Neural progenitor cell (in vitro differentiated cells): ENCODE measurements at regions not wholly inside any gene's neighbourhood (a gene's known extent, or its start where the extent isn't known, plus 50 kb on each side); places are given as distances from the start of the nearest gene placed in this dataset.

Experiments
- DNase-seq: peaks from one replicate; pipeline ENCODE4 v3.0.0-alpha.2; 2016; ENCODE audit warnings: low spot score
- H2AFZ ChIP-seq: fragments of 200-600 bp; sonication (generic); replicated peaks from 2 replicates; pipeline ENCODE4 v1.6.1; 2016; ENCODE audit warnings: antibody characterized with exemption
- H3F3A ChIP-seq: fragments of 200-600 bp; sonication (generic); 2 replicates; pipeline ENCODE4 v1.6.1; 2016; ENCODE audit warnings: antibody characterized with exemption, low read depth
- H3K27ac ChIP-seq: fragments of 200-600 bp; sonication (generic); 2 replicates; pipeline ENCODE4 v1.5.1; 2016; ENCODE audit warnings: mild to moderate bottlenecking
- H3K27me3 ChIP-seq: fragments of 200-600 bp; sonication (generic); 2 replicates; pipeline ENCODE4 v1.6.1; 2016; ENCODE audit warnings: mild to moderate bottlenecking, moderate library complexity
- H3K36me3 ChIP-seq: fragments of 200-600 bp; sonication (generic); 2 replicates; pipeline ENCODE4 v1.5.1; 2016
- H3K4me1 ChIP-seq: fragments of 200-600 bp; sonication (generic); 2 replicates; pipeline ENCODE4 v1.6.1; 2016; ENCODE audit warnings: mixed run types
- H3K4me2 ChIP-seq: fragments of 200-600 bp; sonication (generic); 2 replicates; pipeline ENCODE4 v1.6.1; 2016
- H3K4me3 ChIP-seq: fragments of 200-600 bp; sonication (generic); 2 replicates; pipeline ENCODE4 v1.5.1; 2016
- H3K79me2 ChIP-seq: fragments of 200-600 bp; sonication (generic); 2 replicates; pipeline ENCODE4 v1.6.1; 2016; ENCODE audit warnings: low read depth
- H3K9ac ChIP-seq: fragments of 200-600 bp; sonication (generic); 2 replicates; pipeline ENCODE4 v1.6.1; 2016
- H3K9me3 ChIP-seq: fragments of 200-600 bp; sonication (generic); 2 replicates; pipeline ENCODE4 v1.5.1; 2016; ENCODE audit warnings: low read depth
- H4K20me1 ChIP-seq: fragments of 200-600 bp; sonication (generic); 2 replicates; pipeline ENCODE4 v1.6.1; 2016; ENCODE audit warnings: low read depth
- H3K27ac Mint-ChIP-seq: 3 replicates; pipeline ENCODE4 v1.8.0; 2021; ENCODE audit warnings: mixed read lengths
- H3K27me3 Mint-ChIP-seq: 2 replicates; pipeline ENCODE4 v1.8.0; 2022; ENCODE audit warnings: low read depth, mild to moderate bottlenecking, inconsistent platforms, moderate library complexity, mixed read lengths; ENCODE audit not compliant: insufficient read depth
- H3K36me3 Mint-ChIP-seq: 3 replicates; pipeline ENCODE4 v1.8.0; 2021; ENCODE audit warnings: mixed read lengths
- H3K4me1 Mint-ChIP-seq: 3 replicates; pipeline ENCODE4 v1.8.0; 2021; ENCODE audit warnings: mixed read lengths
- H3K4me3 Mint-ChIP-seq: 3 replicates; pipeline ENCODE4 v1.8.0; 2021; ENCODE audit warnings: mild to moderate bottlenecking, moderate library complexity, mixed read lengths
- H3K9me3 Mint-ChIP-seq: 3 replicates; pipeline ENCODE4 v1.8.0; 2020; ENCODE audit warnings: mixed read lengths
- EZH2 ChIP-seq: fragments of 200-600 bp; sonication (generic); IDR thresholded peaks from 2 replicates; pipeline ENCODE4 v1.6.1; 2017; ENCODE audit warnings: antibody characterized with exemption, mild to moderate bottlenecking, moderate library complexity
- EZH2phosphoT487 ChIP-seq: fragments of 200-600 bp; sonication (generic); IDR thresholded peaks from 2 replicates; pipeline ENCODE4 v1.6.1; 2017; ENCODE audit warnings: antibody characterized with exemption
- TF ChIP-seq, protein P1 (sequence below): fragments of 200-600 bp; sonication (generic); IDR thresholded peaks from 2 replicates; pipeline ENCODE4 v1.5.1; 2017; ENCODE audit warnings: antibody characterized with exemption, mild to moderate bottlenecking

DNA sequence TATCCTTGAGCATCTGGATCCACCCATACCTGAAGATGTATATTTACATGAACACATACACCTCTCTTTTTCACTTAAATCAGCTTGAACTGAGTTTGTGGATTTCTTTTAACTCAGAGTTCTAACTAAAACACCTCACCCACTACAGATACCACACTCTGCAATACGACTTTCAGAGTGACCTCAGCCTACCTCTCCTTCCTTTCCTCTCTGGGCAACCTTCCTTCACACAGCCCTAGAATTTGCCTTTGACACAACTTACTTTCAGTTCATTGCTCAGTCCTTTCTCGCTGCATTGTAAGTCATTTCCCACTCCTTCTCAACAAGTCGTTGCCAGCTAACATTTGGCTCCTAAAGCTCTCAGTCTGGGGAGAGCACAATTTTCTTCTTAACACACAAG is 151.9 kb upstream of the IRX3 start:
- H3K36me3 ChIP-seq: no peaks in the 10 kb centered on the region
- no peaks in the 10 kb centered on the region for H4K20me1 ChIP-seq
- H2AFZ ChIP-seq: no peak overlapping the region
- H3K4me3 Mint-ChIP-seq: no peak overlapping the region
- H3K4me1 Mint-ChIP-seq: no peaks in the 10 kb centered on the region
- H3K4me2 ChIP-seq: no peak overlapping the region
- H3K27ac ChIP-seq: no peak overlapping the region
- no peaks in the 10 kb centered on the region for H3F3A ChIP-seq
- no peaks in the 10 kb centered on the region for H3K9me3 ChIP-seq
- TF ChIP-seq EZH2phosphoT487 (no peak), EZH2 (no peak)
- TF ChIP-seq, protein P1, sequence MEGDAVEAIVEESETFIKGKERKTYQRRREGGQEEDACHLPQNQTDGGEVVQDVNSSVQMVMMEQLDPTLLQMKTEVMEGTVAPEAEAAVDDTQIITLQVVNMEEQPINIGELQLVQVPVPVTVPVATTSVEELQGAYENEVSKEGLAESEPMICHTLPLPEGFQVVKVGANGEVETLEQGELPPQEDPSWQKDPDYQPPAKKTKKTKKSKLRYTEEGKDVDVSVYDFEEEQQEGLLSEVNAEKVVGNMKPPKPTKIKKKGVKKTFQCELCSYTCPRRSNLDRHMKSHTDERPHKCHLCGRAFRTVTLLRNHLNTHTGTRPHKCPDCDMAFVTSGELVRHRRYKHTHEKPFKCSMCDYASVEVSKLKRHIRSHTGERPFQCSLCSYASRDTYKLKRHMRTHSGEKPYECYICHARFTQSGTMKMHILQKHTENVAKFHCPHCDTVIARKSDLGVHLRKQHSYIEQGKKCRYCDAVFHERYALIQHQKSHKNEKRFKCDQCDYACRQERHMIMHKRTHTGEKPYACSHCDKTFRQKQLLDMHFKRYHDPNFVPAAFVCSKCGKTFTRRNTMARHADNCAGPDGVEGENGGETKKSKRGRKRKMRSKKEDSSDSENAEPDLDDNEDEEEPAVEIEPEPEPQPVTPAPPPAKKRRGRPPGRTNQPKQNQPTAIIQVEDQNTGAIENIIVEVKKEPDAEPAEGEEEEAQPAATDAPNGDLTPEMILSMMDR: no peak
- H3K4me1 ChIP-seq: no peaks in the 10 kb centered on the region
- H3K9ac ChIP-seq: no peak overlapping the region
- H3K36me3 Mint-ChIP-seq: no peaks in the 10 kb centered on the region
- H3K9me3 Mint-ChIP-seq: peaks cover 9% of the 10 kb centered on the region
- no peak overlapping the region for H3K4me3 ChIP-seq
- peaks cover 7% of the 10 kb centered on the region for H3K27me3 Mint-ChIP-seq
- peaks cover 22% of the 10 kb centered on the region for H3K27me3 ChIP-seq
- H3K79me2 ChIP-seq: no peaks in the 10 kb centered on the region
- DNase-seq: no peak
- no peak overlapping the region for H3K27ac Mint-ChIP-seq

DNA sequence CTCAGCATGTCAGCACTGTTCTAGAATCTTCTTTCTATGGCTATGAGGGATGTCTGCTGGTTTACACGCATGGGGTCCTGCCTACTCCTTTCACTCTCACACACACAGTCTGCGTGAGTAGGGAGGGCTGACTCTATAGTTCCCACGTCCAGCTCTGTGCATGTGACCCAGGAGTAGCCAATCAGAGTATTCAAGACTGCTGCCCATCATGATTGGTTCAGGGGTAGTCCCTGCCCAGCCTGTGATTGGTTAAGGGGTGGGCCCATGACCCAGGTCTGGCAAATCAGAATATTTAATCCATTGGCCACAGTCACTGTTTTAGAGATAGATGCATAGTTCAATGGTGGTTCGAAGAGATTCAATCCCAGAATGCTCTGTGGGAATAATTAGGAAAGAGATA is 151.3 kb upstream of the IRX3 start:
- peaks cover 22% of the 10 kb centered on the region for H3K27me3 ChIP-seq
- no peaks in the 10 kb centered on the region for H3K79me2 ChIP-seq
- TF ChIP-seq EZH2: no peak
- TF ChIP-seq EZH2phosphoT487: no peak
- TF ChIP-seq, protein P1: no peak
- H3K9me3 ChIP-seq: no peaks in the 10 kb centered on the region
- H3K36me3 Mint-ChIP-seq: no peaks in the 10 kb centered on the region
- H2AFZ ChIP-seq: no peak overlapping the region
- H3K36me3 ChIP-seq: no peaks in the 10 kb centered on the region
- no peak overlapping the region for H3K9ac ChIP-seq
- no peak overlapping the region for H3K27ac ChIP-seq
- H3F3A ChIP-seq: no peaks in the 10 kb centered on the region
- no peaks in the 10 kb centered on the region for H4K20me1 ChIP-seq
- no peak overlapping the region for H3K4me2 ChIP-seq
- no peak overlapping the region for H3K4me3 Mint-ChIP-seq
- H3K9me3 Mint-ChIP-seq: peaks cover 9% of the 10 kb centered on the region
- no peak for DNase-seq
- H3K27me3 Mint-ChIP-seq: peaks cover 7% of the 10 kb centered on the region
- peak overlapping the region; percentile 13 for H3K27ac Mint-ChIP-seq
- H3K4me1 Mint-ChIP-seq: no peaks in the 10 kb centered on the region
- no peak overlapping the region for H3K4me3 ChIP-seq
- H3K4me1 ChIP-seq: no peaks in the 10 kb centered on the region

DNA sequence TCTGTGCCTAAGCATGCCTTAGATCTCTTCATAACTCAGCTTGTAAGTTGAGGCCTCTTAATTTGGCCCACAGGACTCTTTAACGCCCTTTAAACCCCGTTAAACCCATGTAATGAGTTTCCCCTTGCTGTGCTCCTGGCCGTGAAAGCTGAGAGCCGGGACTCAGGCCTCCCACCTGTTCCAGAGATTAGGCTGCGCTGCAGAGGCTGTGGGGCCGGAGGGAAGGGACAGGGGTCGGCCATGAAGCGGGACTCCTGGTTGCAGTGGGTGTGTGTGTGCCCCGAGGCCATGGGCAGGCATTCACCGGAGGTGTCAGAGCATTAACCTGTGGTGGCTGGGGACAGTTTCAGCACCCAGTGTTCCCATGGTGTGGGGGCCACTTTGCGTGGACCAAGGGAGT is 150.8 kb upstream of the IRX3 start:
- no peaks in the 10 kb centered on the region for H3K36me3 Mint-ChIP-seq
- no peak overlapping the region for H3K27ac Mint-ChIP-seq
- Histone ChIP-seq H2AFZ (no peak overlapping the region), H3K27me3 (peaks cover 22% of the 10 kb centered on the region), H4K20me1 (no peaks in the 10 kb centered on the region), H3K9ac (no peak overlapping the region), H3K36me3 (no peaks in the 10 kb centered on the region), H3K4me1 (peaks cover 1% of the 10 kb centered on the region), H3K79me2 (no peaks in the 10 kb centered on the region), H3F3A (peaks cover 4% of the 10 kb centered on the region), H3K4me2 (no peak overlapping the region), H3K4me3 (no peak overlapping the region), H3K27ac (no peak overlapping the region), H3K9me3 (no peaks in the 10 kb centered on the region)
- DNase-seq: peak; percentile 15
- peaks cover 3% of the 10 kb centered on the region for H3K4me1 Mint-ChIP-seq
- peaks cover 7% of the 10 kb centered on the region for H3K27me3 Mint-ChIP-seq
- TF ChIP-seq, protein P1: no peak
- TF ChIP-seq EZH2phosphoT487: no peak
- no peak for TF ChIP-seq EZH2
- H3K9me3 Mint-ChIP-seq: peaks cover 8% of the 10 kb centered on the region
- no peak overlapping the region for H3K4me3 Mint-ChIP-seq
